GM12872 (cell line): ENCODE measurements at regions not wholly inside any gene's neighbourhood (a gene's known extent, or its start where the extent isn't known, plus 50 kb on each side); places are given as distances from the start of the nearest gene placed in this dataset.

Experiments used
- TF ChIP-seq, protein P1 (sequence below): IDR thresholded peaks from 3 replicates; pipeline ENCODE4 v1.5.1; 2011; ENCODE audit warnings: low read depth, mild to moderate bottlenecking, low read length, moderate library complexity; ENCODE audit not compliant: insufficient read depth

DNA sequence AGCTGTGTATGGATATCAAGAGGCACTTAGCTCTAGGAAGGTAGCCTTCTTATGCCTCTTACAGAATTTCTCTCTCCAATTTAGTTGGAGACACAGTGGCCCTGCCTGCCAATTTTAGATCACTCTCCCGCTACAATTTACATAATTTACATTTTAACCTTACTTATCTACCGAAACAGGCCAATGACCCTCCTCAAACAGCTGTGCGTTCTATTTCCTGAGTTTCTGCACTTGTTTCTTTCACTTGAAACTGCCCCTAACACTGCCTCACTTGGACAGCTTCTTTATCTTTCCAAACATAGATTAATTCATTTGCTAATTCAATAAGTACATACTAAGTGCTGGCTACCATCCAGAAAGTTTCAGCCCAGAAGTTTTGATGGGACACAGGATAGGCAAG is 52.9 kb upstream of the HDDC2 start:
- TF ChIP-seq, protein P1, sequence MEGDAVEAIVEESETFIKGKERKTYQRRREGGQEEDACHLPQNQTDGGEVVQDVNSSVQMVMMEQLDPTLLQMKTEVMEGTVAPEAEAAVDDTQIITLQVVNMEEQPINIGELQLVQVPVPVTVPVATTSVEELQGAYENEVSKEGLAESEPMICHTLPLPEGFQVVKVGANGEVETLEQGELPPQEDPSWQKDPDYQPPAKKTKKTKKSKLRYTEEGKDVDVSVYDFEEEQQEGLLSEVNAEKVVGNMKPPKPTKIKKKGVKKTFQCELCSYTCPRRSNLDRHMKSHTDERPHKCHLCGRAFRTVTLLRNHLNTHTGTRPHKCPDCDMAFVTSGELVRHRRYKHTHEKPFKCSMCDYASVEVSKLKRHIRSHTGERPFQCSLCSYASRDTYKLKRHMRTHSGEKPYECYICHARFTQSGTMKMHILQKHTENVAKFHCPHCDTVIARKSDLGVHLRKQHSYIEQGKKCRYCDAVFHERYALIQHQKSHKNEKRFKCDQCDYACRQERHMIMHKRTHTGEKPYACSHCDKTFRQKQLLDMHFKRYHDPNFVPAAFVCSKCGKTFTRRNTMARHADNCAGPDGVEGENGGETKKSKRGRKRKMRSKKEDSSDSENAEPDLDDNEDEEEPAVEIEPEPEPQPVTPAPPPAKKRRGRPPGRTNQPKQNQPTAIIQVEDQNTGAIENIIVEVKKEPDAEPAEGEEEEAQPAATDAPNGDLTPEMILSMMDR: no peak

DNA sequence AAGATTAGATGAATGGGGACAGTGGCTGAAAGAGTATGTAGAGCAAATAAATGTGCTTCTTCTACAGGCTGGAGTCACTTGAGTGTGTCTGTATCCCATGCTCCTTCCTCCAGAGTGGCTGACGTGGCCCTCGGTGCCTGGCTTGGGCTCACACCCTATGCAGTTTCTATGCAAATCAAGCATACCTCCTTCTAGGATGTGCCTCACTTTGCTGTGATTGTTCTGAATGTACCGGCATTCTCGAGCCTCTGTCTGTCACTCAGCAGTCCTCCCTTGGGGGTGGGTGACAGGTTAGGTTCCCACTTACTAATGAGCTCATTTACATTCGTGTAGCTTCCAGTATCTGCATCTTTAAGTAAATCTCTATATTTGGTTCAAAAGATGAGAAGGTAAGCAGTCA is 55.1 kb upstream of the HDDC2 start:
- TF ChIP-seq, protein P1: no peak

DNA sequence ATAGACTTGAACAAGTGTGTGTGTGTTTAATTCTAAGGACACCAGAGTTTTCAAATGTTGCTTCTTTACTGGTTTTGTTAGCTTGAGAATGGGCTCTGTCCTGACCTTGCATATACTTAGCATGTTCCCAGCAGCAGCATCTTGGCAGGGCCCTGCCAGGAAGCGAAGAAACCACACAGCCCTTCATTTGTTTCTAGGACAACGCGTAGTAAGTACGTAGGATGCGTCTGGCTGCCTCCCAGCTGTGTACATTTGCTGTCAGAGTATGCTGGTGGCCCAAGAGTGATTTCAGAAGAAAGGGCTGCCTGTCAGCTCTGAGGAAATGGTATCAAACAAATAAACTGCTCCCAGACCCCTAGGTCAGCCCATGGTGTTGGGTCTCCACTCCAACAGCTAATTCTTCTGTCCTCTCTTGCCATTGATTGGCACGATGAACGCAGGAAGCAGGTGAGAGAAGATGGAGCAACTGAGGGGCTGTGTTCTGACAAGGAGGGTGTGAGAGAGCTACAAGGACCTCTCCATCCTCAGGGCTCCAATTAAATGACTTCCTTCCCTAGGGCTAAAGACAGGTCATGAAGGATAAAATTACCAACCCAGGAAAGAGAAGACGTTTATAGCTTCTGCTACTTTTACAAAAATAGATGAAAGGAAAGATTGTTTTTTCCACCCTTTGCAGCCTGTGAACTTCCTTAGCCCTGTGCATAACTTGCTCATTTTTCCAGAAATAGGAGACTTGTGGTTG is 55.9 kb upstream of the HDDC2 start:
- TF ChIP-seq, protein P1: no peak

DNA sequence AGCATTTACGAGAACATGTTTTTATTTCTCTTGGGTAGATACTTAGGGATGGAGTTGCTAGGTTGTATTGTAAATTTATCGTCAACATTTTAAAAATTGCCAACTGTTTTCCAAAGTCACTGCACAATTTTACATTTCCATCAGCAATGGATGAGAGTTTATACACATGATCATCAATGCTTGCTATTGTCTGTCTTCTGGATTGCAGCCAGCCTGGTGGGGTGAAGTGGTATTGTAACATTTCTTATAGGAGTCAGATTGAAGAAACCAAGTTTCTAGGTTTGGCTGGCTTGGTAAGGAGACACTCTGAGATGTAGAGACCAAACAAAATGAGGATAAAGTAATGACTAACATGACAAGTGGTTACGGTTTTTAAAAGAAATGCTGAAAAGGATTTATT is 57.1 kb upstream of the HDDC2 start:
- TF ChIP-seq, protein P1: no peak

DNA sequence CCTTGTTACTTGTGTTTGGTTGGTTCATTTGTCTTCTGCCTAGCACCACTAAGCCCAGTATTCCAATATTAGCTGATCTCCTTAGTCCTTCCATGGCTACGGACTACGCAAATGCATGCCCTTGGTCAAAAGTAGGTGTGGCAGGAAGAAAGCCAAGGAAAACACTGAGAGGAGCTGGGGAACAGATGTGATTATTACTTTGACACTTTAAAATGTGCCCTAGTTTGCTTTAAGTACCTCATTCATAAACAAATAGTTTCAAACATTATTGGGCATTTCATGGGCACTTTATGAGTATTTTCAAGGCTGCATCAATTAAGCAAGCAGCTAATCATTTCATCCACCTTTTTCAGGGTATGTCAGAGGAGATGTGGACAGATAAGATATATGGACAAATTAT is 60.1 kb upstream of the HDDC2 start:
- TF ChIP-seq, protein P1: no peak

DNA sequence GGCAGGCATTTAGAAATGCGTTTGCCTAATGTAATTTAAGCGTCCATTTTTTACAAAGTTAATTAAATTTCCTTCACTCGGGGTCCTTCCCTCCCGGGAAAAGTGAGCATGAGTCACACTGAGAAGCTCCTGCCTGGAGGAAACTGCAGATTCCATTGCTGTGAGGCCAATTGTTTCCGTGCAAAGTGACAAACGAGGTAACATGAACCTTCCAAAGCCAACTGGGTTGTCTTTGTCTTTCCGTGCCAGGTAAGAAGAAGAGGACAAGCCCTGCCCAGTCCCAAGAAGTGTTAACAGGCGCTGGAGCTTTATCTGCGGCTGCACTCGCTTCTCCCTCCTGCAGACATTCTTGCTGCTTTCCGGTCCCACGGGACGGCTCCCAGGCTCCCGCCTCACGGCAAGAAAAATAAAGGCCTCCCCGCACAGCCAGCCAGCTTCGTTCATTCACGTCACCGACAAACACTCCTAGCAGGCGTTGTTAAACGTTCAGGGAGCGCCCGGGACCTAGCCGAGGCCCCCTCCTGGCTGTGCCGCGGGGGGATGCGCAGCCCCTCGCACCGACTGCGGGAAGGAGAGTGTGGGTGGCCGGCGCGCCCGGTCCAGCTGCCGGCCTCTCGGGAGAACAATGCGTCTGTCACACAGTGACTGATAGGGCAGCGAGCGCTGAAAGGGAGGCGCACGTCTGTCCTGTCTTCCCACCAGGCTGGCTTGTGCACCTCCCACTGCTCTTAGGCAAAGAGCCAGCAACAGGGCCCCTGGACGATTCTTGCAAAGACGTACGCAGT is 61.5 kb upstream of the HDDC2 start:
- TF ChIP-seq, protein P1: no peak

DNA sequence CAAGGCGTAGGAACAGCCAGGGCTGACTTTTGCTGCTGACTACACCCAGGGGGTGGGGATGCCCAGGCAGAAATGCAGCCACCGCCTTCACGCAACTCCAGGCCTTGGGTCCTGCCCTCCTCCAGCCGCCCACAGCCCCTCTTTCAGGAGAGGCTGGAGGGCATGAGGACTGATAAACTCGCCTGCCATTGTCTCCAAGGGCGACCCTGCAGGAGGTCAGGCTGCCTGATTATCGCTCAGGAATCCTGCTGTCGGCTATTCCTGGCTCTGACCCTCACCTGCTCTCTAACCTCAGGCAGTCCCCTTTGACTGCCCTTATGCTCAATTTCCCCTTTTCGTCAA is 62.0 kb upstream of the HDDC2 start:
- TF ChIP-seq, protein P1: no peak
